ENCODE measurements at regions not wholly inside any gene's neighbourhood (a gene's known extent, or its start where the extent isn't known, plus 50 kb on each side); places are given as distances from the start of the nearest gene placed in this dataset.

DNA sequence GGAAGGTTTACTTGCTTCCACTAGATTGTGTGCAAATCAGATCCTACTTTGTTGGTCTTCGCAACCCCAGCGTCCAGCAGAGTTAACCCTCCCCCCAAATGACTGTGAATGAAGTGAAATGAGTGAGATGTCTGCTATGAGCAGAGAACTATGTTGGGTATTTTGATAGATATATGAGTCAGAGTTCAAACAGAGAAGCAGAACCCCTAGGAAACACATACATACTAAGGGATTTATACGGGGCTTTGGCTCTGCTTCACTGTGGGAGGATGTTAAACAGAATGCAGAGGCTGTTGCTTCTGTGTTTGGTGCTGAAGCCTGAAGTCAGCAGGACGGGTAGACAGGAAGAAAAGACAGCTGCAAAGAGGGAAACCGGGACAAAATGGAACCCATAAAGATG, 197.0 kb downstream of the MZT1 start:
- no peak for DNase-seq (ENCODE audit: low spot score)

DNA sequence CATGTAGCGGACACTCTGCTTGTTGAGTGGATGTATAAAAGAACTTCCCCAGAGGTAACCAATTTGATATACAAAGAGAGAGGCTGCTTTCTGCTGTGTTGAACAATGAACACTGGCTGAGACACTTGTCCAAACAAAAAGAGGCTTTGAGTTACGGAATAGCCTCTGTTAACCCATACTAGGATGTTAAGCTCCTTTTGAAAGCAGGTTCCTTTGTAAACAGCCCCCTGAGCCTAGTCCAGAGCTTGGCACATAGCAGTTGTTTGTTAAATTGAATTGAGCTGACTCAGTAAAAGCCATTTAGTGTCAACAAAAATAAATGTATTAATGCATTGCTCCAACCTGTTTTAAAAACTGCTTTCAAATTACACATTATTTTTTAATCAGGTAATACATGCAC, 200.1 kb downstream of the MZT1 start:
- DNase-seq (ENCODE audit: low spot score) = peak; percentile 27

DNA sequence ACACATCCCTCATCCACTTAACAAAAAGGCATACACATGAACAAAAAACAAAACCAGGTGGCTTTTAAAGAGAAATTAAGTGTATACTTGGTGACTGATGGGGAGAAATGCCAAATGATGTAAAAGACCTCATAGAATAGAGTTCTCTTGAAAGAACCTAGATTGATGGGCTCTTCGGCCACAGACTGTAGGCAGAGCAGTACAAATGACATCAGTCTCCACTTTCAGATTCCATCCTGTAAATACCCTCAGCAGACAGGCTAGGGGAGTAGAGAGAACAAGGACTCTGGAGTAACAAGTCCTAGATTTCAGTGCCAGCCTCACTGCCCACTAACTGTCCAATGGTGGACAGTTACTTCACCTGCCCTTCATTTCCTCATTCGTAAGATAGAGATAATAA, 203.8 kb downstream of the MZT1 start:
- DNase-seq (ENCODE audit: low spot score) = no peak

DNA sequence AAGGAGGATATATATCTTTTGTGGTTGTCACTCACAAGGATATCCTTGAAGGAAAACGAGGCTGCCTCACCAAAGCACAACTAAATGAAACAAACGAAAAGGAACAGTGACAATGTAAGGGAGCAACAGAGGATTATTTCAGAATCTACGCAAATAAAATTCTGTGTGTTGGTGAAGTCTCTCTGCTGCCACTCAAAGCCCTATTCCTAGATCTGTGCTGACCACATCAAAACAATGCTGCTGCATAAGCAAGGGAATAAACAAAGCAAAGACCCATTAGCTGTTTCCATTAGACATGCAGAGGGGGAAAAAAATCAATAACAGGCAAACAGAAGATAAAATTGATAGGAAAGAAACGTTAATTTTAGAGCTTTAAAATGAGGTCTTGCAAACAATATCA, 204.4 kb downstream of the MZT1 start:
- no peak for DNase-seq (ENCODE audit: low spot score)

DNA sequence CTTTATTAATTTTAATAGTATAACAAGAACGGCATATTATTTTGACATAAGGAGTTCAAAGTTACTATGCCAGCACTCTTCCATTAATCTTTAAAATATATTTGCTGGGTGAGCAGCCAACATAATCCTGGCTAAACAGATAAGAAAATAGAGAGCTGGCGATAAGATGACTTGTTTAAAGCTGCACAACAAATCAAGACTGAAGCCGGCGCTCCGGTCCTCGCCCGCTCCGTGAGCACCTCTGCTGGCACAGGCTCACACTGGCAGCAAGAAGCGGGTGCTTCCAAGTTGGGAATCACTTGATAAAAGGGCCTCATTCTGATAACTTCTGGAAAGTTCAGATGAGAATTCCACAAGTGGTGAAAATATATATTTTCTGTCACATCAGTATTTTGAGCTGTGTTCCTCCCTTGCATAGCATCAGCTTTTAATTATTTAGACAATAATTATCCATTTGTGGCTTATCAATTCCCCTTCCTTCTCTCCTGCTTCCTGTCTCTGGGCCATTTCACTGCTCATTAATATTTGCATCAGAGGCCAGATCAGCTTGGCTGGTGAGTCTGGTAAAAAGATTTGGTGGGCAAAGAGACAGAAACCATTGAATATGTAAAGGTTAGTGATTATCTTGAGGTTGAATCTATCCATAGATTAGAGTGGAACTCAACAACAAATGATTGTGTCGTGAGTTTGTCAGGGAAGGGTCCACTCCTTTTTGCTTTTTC, 205.3 kb downstream of the MZT1 start:
- no peak for DNase-seq (ENCODE audit: low spot score)

DNA sequence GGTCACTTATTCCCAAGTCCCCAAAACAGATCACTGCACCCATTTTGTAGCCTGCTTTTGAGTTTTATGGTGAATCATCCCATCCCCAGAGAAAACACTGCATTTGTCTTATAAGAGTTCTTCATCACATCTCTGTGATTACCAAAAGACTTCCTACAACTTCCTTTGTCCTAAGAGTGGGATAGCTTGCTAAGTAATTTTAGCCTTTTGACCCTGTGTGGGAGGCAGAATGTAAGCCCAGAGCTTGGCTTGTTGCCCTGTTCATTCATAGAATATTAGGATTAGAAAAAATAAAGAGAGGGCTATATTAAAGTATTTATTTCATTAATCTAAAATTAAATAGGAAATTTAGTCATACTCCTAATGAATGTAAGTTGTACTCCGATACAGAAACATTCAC, 213.3 kb downstream of the MZT1 start:
- no peak for DNase-seq (ENCODE audit: low spot score)

DNA sequence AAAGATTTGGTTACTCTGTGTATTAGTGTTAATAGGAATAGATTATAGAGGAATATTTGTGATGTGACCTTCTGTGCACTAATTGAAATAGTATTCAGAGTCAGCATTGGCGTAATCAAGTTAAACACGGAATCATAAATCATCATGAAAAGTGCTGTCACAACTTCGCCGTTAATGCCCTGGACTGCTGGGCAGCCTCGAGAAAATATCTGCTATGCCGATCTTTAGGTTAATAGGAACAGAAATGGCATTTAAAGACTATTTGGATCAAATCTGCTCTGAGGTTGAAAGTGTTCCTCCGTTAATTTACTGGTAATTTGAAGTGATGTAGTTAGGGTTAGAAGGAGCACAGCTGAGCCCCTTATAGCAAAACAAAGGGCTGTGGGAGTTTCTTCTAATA, 219.0 kb downstream of the MZT1 start:
- DNase-seq (ENCODE audit: low spot score) = no peak

DNA sequence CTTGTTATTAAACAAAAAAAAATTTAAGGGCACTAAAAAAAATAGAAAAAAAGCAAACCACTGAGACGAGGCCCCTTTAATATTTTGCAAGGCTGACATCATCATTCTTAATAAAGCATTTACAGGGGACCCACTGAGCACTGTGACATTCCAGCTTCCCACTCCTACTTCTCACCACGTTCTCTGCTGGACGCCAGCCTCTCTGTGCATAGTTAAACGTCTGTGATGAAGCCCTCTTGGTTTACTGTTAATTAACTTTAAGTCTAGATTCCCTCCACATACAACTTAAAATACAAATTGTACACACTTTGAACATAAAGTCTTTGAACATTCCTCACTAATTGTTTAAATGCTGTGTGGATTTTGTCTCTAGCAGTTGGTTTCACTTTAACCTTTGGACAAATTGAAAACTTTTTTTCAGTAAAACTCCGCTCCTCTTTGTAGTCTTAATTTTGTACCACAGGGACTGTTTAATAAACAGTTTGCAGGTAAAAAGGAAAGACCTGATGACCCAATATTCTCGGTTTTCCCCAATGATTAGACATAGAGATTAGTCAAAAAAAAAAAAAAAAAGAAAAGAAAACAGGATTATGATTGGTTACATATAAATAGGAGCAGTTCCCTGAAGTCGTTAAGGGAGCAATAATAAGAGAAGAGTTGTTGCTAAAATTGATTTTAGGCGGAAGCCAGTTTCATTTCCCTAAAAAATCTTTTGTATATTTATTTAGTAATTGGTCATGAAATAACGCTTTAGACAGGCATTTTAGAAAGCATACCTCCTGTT, 219.8 kb downstream of the MZT1 start:
- DNase-seq (ENCODE audit: low spot score) = no peak

DNA sequence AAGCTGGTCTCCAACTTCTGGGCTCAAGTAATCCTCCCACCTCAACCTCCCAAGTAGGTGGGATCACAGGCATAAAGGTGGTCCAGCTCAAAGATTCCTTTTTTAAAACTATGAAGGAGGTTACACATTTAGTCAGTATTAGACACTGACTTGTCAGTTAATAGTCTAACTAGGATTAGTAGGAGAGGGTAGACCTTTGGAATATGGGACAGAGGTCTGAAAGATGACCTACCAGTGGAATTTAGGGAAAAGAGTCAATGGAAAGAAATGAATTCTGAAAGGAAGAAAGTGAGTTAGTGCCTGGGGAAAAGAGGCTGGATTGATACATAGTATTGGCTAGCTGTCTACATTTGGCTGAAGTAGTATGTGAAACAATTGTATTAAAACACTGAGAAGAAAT, 220.7 kb downstream of the MZT1 start:
- DNase-seq (ENCODE audit: low spot score) = no peak

DNA sequence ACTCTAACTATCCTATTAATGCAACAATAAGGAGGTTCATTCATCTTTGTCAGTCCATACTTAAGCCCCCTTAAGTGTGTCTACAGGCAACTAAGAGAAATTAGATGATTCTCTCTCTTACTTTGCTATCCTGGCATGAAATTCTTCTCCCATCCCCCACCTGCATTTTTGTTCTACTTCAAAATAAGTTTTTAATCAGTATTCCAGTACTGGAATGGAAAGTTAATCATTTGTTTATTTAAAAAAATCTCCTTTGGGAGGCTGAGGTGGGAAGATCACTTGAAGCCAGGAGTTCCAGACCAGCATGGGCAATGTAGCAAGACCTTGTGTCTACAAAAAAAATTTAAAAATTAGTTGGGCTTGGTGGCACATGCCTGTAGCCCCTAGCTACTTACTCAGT, 222.1 kb downstream of the MZT1 start:
- no peak for DNase-seq (ENCODE audit: low spot score)

DNA sequence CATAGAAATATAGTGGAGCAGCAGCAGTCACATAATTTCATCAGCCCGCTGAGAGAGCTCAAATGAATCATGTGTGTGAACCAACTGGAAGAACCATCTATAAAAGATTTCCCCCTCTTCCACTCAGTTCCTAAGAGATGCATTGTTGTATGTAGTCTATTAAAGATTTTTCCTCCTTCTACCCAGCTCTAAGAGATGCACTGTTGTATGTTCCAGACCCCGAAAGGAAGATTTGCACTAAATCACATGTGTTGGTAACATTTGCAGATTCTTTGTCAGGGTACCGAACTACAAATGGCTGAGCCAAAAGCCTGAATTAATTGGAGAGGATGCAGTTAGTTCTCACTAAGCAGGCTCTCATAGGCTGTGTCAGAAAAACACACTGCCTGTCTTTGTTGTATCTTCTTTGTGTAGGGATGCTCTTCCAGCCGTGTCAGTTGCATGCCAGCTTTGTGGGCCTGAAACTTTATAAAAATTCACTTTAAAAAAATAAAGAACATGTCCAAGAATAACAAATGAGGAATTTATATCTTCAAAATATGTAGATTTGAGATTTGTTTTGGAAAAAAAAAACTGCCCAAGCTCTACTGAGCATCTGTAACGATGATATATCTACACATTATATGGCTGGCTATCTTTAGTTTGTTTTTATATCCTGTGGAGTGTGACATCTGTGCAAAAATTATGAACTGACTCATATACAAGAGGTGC, 223.1 kb downstream of the MZT1 start:
- DNase-seq (ENCODE audit: low spot score) = peak; percentile 71

DNA sequence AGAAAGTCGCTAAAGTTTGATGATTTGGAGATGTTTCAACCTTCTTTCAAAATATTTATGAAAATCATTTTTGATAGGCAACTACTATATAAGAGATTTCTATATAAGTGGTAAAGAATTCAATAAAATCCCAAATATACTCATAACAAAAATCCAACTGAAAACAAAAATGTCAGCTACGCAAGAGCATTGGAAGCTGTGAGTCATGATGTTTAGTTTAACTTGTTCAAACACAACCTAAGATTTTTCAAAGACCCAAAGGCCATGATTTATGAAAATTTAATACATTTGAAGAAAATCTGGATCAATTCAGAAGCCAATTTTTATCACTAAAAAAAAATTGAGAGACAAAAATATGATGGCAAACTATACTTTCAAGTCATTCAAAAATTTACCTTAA, 226.6 kb downstream of the MZT1 start:
- no peak for DNase-seq (ENCODE audit: low spot score)

DNA sequence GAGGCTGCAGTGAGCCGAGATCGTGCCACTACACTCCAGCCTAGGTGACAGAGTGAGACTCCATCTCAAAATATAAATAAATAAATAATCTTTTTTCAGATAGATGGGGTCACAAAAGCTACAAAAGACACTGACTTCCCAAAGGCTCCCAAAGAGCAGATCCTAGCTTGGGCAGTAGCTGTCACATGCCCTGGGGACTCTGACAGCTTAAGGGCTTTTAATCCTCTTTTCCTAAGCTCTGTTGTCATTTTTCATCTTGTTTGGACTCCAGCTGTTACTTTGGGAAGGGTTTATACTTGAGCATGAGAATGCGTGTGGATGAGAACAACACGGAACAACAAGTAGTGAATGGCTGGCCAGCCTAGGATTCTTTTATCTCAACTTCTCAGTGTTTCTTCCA, 231.7 kb downstream of the MZT1 start:
- DNase-seq (ENCODE audit: low spot score) = no peak

DNA sequence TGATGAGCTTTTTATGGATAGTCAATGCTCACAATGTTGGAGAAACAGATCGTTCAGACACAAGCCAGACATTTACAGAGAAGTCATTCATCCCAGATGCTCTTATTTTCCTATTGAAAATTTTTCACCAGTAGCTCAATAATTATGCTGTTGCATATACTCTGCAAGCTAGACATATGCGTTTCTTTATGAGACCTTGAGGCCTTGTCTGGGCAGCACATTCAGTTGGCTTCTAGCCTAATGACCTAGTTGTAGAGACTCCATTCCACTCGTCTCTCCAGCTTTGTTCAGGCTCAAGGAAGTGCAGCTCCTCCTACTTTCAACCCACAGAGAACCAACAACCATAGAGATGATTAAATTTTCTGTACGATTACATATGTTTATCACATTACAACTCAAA, 237.7 kb downstream of the MZT1 start:
- DNase-seq (ENCODE audit: low spot score) = no peak

DNA sequence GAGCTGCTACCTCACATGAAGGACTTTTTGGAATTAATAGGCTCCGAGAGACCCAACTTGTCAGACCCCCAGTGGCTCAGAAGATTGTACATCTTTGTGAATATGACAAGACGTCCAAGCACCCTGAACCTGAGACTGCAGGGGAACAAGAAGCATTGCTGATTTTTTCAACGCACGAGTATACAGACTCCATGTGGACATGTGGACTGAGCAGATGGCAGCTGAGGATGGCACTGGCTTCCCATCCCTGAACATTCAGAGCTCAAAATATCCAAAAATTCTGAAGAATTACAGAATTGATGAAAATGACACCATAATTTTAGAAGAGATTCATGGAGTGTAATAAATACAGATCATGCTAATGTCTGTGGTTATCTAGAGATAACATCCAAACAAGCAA, 254.1 kb downstream of the MZT1 start:
- no peak for DNase-seq (ENCODE audit: low spot score)

DNA sequence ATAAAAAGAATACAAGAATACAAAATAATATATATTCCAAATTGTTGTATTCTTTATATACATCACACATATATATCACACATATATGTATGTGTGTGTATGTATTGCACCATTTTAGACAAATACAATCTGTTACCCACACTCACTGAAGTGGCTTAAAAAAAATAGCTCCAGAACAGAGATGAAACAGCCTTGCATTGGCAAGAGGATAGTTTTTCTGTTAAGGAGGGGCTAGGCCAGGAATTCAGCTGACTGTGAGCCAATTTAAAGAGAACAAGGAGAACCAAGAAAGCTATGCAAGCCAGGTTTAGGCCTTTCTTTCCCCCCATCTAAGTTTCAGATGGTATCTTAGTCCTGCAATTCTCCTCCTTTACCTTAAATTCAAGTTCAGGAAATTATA, 257.5 kb downstream of the MZT1 start:
- no peak for DNase-seq (ENCODE audit: low spot score)

DNA sequence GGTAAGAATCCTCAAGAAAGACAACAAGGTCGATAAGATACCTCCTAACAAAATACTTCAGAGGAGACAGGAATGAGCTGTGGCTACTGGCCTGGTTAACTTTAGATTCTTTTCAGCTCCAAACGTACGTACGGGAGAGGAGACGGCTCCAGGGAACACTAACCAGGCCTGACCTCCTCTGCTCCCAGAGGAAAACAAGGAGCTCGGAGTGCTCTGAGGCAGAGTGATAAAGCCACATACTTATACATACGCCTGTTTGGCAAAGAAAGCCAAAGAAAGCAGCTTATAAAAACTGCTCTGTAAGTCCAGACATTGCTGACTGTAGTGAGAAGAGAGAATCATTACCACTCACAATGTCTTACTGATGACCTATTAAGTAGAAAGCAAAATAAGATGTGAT, 263.9 kb downstream of the MZT1 start:
- DNase-seq (ENCODE audit: low spot score) = no peak

DNA sequence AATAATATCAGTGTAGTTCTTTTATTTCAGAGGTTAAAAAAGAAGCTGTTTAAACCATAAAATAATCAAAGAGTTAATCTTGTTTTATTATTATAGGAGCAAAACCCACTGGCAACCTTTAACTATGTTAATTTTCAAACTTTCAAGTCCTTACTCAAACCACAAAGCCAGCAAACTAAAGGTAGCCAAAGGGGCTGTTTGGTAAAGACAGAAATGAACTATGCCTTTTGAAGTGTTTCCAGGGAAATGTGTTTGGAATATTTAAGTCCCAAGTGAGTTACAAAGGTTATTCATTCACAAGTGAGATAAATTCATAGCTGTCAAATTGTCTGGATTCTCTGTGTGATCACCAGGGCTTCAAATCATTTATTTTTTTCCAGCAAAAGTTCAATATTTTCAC, 264.7 kb downstream of the MZT1 start:
- no peak for DNase-seq (ENCODE audit: low spot score)

DNA sequence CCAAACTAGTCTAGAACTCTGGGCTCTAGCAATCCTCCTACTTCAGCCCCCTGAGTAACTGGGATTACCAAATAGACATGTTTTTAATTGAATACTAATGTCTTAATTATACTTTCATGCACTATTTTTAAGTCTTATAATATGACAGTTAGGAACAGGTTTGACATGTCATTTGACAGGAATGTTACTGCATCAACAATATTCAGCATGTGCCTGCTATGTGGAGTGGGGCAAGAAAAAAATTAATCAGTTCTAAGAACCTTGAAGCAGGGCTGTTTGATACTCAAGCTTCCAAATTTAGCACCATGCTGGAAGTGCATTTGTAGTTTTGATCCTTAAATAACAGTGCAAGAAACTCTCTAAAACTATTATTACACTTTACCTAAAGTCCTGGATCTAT, 265.3 kb downstream of the MZT1 start:
- no peak for DNase-seq (ENCODE audit: low spot score)

DNA sequence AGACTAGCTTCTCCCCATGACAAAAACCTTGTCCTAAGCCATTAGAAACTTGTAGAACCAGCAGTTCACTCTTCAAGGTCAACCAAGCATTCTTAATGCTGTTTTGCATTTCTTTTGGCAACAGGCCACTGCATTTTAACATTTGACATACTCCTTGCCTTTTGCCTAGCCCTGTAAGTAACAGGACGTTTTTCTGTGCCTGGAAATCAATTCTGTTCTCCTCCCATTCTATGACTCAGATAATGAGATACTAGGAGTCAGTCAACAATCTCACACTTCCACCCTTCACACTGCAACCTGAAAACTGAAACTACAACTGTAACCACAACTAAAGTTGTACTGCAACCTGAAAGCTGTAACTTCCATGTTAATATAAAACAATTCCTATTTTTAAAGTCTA, 268.7 kb downstream of the MZT1 start:
- DNase-seq (ENCODE audit: low spot score) = peak; percentile 15

DNA sequence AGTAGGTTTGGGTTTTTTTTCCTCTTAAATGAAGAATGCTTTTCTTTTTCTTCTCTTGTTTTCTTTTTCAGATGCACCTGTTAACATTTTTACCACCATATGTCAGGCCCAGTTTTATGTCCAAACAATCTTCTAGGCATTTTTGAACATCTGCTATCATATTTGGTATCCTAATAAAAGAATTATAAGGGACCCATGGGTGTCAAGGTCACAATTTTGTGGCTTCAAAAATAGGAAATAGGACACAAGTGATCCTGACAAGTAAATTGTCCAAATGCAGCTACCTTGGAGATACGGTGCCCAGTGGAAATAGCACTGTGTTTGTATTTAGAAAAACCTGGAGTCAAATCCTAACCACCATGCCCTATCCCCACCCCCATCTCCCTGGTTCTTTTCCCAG, 270.3 kb downstream of the MZT1 start:
- no peak for DNase-seq (ENCODE audit: low spot score)

DNA sequence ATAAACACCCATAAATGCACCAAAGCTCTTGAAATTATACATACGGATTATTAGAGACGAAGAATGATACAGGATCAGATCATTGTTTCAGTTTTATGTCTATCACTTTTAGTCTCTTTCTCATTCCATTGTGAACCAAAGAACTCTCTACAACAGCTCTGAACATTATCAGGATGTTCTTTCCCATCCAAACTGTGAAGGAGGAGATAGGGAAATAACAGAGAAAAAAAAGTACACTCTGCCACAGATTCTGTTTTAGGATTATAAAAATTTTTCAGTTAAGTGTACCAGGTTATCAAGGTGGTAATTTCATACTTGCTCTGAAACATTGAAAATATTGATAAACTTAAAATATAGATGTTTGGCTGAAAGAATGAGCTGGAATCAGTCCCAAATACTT, 270.9 kb downstream of the MZT1 start:
- no peak for DNase-seq (ENCODE audit: low spot score)

DNA sequence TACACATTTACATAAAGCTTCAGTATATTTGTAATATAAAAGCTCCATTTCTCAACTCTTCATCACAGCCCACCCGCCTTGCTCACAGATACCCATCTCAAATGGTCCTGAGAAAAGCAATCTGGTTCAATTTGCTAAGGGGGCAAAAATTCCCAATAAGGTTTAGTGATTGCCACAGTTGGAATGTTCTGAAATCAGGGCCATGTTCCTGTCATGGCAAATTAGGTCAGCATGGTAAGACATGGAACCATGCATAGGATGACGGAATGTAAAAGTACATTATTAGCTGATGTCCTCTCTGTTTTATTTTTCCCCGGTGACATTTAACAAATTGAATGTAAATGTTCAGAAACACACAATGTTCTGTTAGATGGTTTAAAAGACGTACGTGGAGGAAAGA, 274.3 kb downstream of the MZT1 start:
- no peak for DNase-seq (ENCODE audit: low spot score)

Measured in pons (tissue), 1 donor.